HEK293 (cell line): ENCODE measurements at regions not wholly inside any gene's neighbourhood (a gene's known extent, or its start where the extent isn't known, plus 50 kb on each side); places are given as distances from the start of the nearest gene placed in this dataset.

Experiments used
- CTCF ChIA-PET: fragments of 350-600 bp; formaldehyde crosslinking; extraction: SDS; loops from one replicate; lab custom pipeline; 2021; ENCODE audit warnings: antibody characterized with exemption; lab: Yijun Ruan, JAX
- POLR2A ChIA-PET: fragments of 300-600 bp; formaldehyde crosslinking; extraction: SDS; loops from one replicate; lab custom pipeline; 2020; ENCODE audit warnings: antibody characterized with exemption, inconsistent platforms; lab: Yijun Ruan, JAX
- H3K27ac ChIP-seq: fragments of 200-500 bp; sonication (Bioruptor generic); 2 replicates; pipeline ENCODE4 v1.5.1; 2014; ENCODE audit warnings: low read depth, low read length, control low read depth, inconsistent platforms; ENCODE audit errors: extremely low read depth
- H3K36me3 ChIP-seq, 2 experiments: fragments of 200-500 bp in 1 of 2; sonication (Bioruptor generic) in 1 of 2; 1 replicate in 1 of 2; 2 replicates in 1 of 2; pipeline ENCODE4 v1.5.1; 2014 to 2017; ENCODE audit warnings: inconsistent platforms in 2 of 2, low read length in 2 of 2; ENCODE audit not compliant: control insufficient read depth in 2 of 2, insufficient read depth in 1 of 2
- H3K4me1 ChIP-seq: fragments of 200-500 bp; sonication (Bioruptor generic); 2 replicates; pipeline ENCODE4 v1.5.1; 2014; ENCODE audit warnings: mild to moderate bottlenecking, low read length, inconsistent platforms; ENCODE audit not compliant: control insufficient read depth, insufficient read depth
- H3K4me3 ChIP-seq: 2 replicates; pipeline ENCODE4 v1.5.1; 2011; ENCODE audit warnings: low read depth, mild to moderate bottlenecking, control low read depth, low read length, moderate library complexity
- H3K9me3 ChIP-seq: fragments of 200-500 bp; sonication (Bioruptor generic); 2 replicates; pipeline ENCODE4 v1.5.1; 2014; ENCODE audit warnings: low read depth, low read length, inconsistent platforms; ENCODE audit not compliant: control insufficient read depth, insufficient read depth
- BCL6B ChIP-seq: fragments of 450-650 bp; formaldehyde crosslinking; IDR thresholded peaks from 2 replicates; pipeline ENCODE4 v1.5.1; 2017; ENCODE audit warnings: missing biosample characterization, missing genetic modification characterization
- HOXD13 ChIP-seq: sonication (generic); formaldehyde crosslinking; IDR thresholded peaks from 2 replicates; pipeline ENCODE4 v1.8.0; 2022; ENCODE audit warnings: missing genetic modification reagents, borderline replicate concordance
- KLF17 ChIP-seq: fragments of 450-650 bp; formaldehyde crosslinking; IDR thresholded peaks from 2 replicates; pipeline ENCODE4 v1.5.1; 2016; ENCODE audit warnings: missing biosample characterization, missing genetic modification characterization
- MEIS1 ChIP-seq: sonication (generic); formaldehyde crosslinking; IDR thresholded peaks from 2 replicates; pipeline ENCODE4 v1.8.1; 2022; ENCODE audit warnings: missing genetic modification reagents, mild to moderate bottlenecking, borderline replicate concordance
- PBX3 ChIP-seq: sonication (generic); formaldehyde crosslinking; IDR thresholded peaks from 2 replicates; pipeline ENCODE4 v1.8.1; 2022; ENCODE audit warnings: mild to moderate bottlenecking, moderate library complexity, missing genetic modification reagents
- SETDB1 ChIP-seq: IDR thresholded peaks from one replicate; pipeline ENCODE4 v1.6.1; 2017; ENCODE audit warnings: mild to moderate bottlenecking, low read length, moderate library complexity, mixed read lengths; ENCODE audit not compliant: insufficient read length
- TRIM28 ChIP-seq: IDR thresholded peaks from 2 replicates; pipeline ENCODE4 v1.6.1; 2011; ENCODE audit warnings: low read length, control low read depth, borderline replicate concordance
- ZBTB44 ChIP-seq: fragments of 450-650 bp; IDR thresholded peaks from 2 replicates; pipeline ENCODE4 v1.5.1; 2018; ENCODE audit warnings: missing biosample characterization, mild to moderate bottlenecking, missing genetic modification characterization
- ZBTB6 ChIP-seq: fragments of 450-650 bp; formaldehyde crosslinking; IDR thresholded peaks from 2 replicates; pipeline ENCODE4 v1.5.1; 2017; ENCODE audit warnings: missing biosample characterization, missing genetic modification characterization
- ZBTB7A ChIP-seq: fragments of 450-650 bp; formaldehyde crosslinking; IDR thresholded peaks from 2 replicates; pipeline ENCODE4 v1.5.1; 2016; ENCODE audit warnings: low read depth, missing biosample characterization, missing genetic modification characterization
- ZBTB8A ChIP-seq: fragments of 450-650 bp; formaldehyde crosslinking; IDR thresholded peaks from 2 replicates; pipeline ENCODE4 v1.5.1; 2016; ENCODE audit warnings: missing biosample characterization, missing genetic modification characterization
- ZNF112 ChIP-seq: fragments of 450-650 bp; formaldehyde crosslinking; IDR thresholded peaks from 2 replicates; pipeline ENCODE4 v1.5.0; 2017; ENCODE audit warnings: missing biosample characterization, missing genetic modification characterization
- ZNF121 ChIP-seq: fragments of 450-650 bp; formaldehyde crosslinking; IDR thresholded peaks from 2 replicates; pipeline ENCODE4 v1.5.1; 2016; ENCODE audit warnings: missing biosample characterization, missing genetic modification characterization
- ZNF174 ChIP-seq: fragments of 450-650 bp; formaldehyde crosslinking; IDR thresholded peaks from 2 replicates; pipeline ENCODE4 v1.5.0; 2017; ENCODE audit warnings: missing biosample characterization, mild to moderate bottlenecking, missing genetic modification characterization
- ZNF24 ChIP-seq: fragments of 450-650 bp; formaldehyde crosslinking; IDR thresholded peaks from 2 replicates; pipeline ENCODE4 v1.5.1; 2016; ENCODE audit warnings: missing biosample characterization, missing genetic modification characterization
- ZNF280C ChIP-seq: fragments of 450-650 bp; formaldehyde crosslinking; IDR thresholded peaks from 2 replicates; pipeline ENCODE4 v1.5.1; 2016; ENCODE audit warnings: missing biosample characterization, missing genetic modification characterization
- ZNF354C ChIP-seq: fragments of 450-650 bp; formaldehyde crosslinking; IDR thresholded peaks from 2 replicates; pipeline ENCODE4 v1.5.1; 2016; ENCODE audit warnings: missing biosample characterization, missing genetic modification characterization, low read depth, borderline replicate concordance
- ZNF433 ChIP-seq: fragments of 450-650 bp; formaldehyde crosslinking; IDR thresholded peaks from 2 replicates; pipeline ENCODE4 v1.5.1; 2016; ENCODE audit warnings: missing biosample characterization, missing genetic modification characterization, low read depth
- ZNF624 ChIP-seq: fragments of 450-650 bp; formaldehyde crosslinking; IDR thresholded peaks from 2 replicates; pipeline ENCODE4 v1.5.1; 2017; ENCODE audit warnings: missing biosample characterization, missing genetic modification characterization
- ZNF776 ChIP-seq: fragments of 450-650 bp; formaldehyde crosslinking; IDR thresholded peaks from 2 replicates; pipeline ENCODE4 v1.5.0; 2017; ENCODE audit warnings: missing biosample characterization, missing genetic modification characterization, borderline replicate concordance
- ZNF785 ChIP-seq: fragments of 450-650 bp; formaldehyde crosslinking; IDR thresholded peaks from 2 replicates; pipeline ENCODE4 v1.5.1; 2016; ENCODE audit warnings: missing biosample characterization, missing genetic modification characterization
- ZSCAN30 ChIP-seq: fragments of 450-650 bp; IDR thresholded peaks from 2 replicates; pipeline ENCODE4 v1.5.1; 2018; ENCODE audit warnings: missing biosample characterization, mild to moderate bottlenecking, missing genetic modification characterization, moderate library complexity

- CTCF ChIA-PET: no interaction called here
These were observed 131.6 kb downstream of the SKIDA1 start for GRCh38 chr10:21393931-21394330.

GRCh38 chr10:21388589-21388988, 136.9 kb downstream of the SKIDA1 start:
- Histone ChIP-seq H3K9me3 (no peaks in the 10 kb centered on the region), H3K4me1 (no peaks in the 10 kb centered on the region), H3K36me3 (no peaks in the 10 kb centered on the region), H3K27ac (no peak overlapping the region), H3K4me3 (no peak overlapping the region)
- ChIA-PET CTCF (interaction anchor here (0.7 kb wide), 1 partner anchor 48 kb away, joined by 3 read pairs; no protein-coding TSS in a partner anchor), POLR2A (no interaction called here)
- TF ChIP-seq ZNF624 (tag by site-specific recombination) (no peak), ZNF121 (no peak), ZNF433 (tag by site-specific recombination) (no peak), ZNF24 (no peak), PBX3 (CRISPR knock-in tag) (no peak)

More at GRCh38 chr10:21393931-21394330, 131.6 kb downstream of the SKIDA1 start:
- H3K4me3 ChIP-seq: no peak overlapping the region
- H3K36me3 ChIP-seq: no peaks in the 10 kb centered on the region
- H3K27ac ChIP-seq: no peak overlapping the region
- POLR2A ChIA-PET: no interaction called here
- TF ChIP-seq ZNF776 (tag by site-specific recombination) (no peak), MEIS1 (no peak), BCL6B (no peak), TRIM28 (no peak), ZNF24 (no peak), ZBTB7A (tag by site-specific recombination) (no peak), ZBTB8A (no peak), ZNF174 (tag by site-specific recombination) (no peak), HOXD13 (CRISPR knock-in tag) (no peak), ZNF280C (tag by site-specific recombination) (no peak)
- H3K4me1 ChIP-seq: peaks cover 10% of the 10 kb centered on the region
- H3K9me3 ChIP-seq: peaks cover 2% of the 10 kb centered on the region; the same call in 1 of the 2 replicates

GRCh38 chr10:21387868-21388267, 137.6 kb downstream of the SKIDA1 start:
- H3K9me3 ChIP-seq: no peaks in the 10 kb centered on the region
- H3K36me3 ChIP-seq: no peaks in the 10 kb centered on the region
- CTCF ChIA-PET: no interaction called here
- TF ChIP-seq KLF17 (tag by site-specific recombination): no peak
- no peak for TF ChIP-seq ZNF354C (tag by site-specific recombination)
- TF ChIP-seq ZNF112 (tag by site-specific recombination): no peak
- no peak for TF ChIP-seq SETDB1
- no peak for TF ChIP-seq MEIS1
- no peak for TF ChIP-seq ZBTB44
- TF ChIP-seq ZNF785 (tag by site-specific recombination): no peak
- TF ChIP-seq ZBTB6 (tag by site-specific recombination): no peak
- TF ChIP-seq ZSCAN30: no peak
- TF ChIP-seq, all 188 proteins: peak for 0
- Histone ChIP-seq H3K4me3 (no peak overlapping the region), H3K27ac (no peak overlapping the region), H3K4me1 (no peaks in the 10 kb centered on the region)
- POLR2A ChIA-PET: no interaction called here
